Loucy (cell line): ENCODE measurements at regions not wholly inside any gene's neighbourhood (a gene's known extent, or its start where the extent isn't known, plus 50 kb on each side); places are given as distances from the start of the nearest gene placed in this dataset.

Experiments used
- CTCF ChIP-seq: fragments of 200-600 bp; sonication (generic); conservative IDR thresholded peaks from 2 replicates; pipeline ENCODE4 v1.5.1; 2014; ENCODE audit warnings: mild to moderate bottlenecking, antibody characterized with exemption, low read length
- EZH2phosphoT487 ChIP-seq: fragments of 200-600 bp; IDR thresholded peaks from 2 replicates; pipeline ENCODE4 v1.6.1; 2018; ENCODE audit warnings: antibody characterized with exemption, mild to moderate bottlenecking, moderate library complexity, borderline replicate concordance

GRCh38 chr13:33454844-33455705 lies 169.5 kb upstream of the STARD13 start:
- no peak for TF ChIP-seq CTCF
- TF ChIP-seq EZH2phosphoT487, result no peak
